ENCODE measurements at regions not wholly inside any gene's neighbourhood (a gene's known extent, or its start where the extent isn't known, plus 50 kb on each side); places are given as distances from the start of the nearest gene placed in this dataset.

GRCh38 chr3:23052620-23053019 is 150.5 kb upstream of the UBE2E2 start:
- Histone ChIP-seq H3K4me3 (ENCODE audit: low read depth, low read length) (no peak overlapping the region), H3K36me3 (ENCODE audit: control insufficient read depth, insufficient read depth, low read length) (no peaks in the 10 kb centered on the region), H3K27me3 (ENCODE audit: control insufficient read depth, insufficient read depth, low read length) (peaks cover 2% of the 10 kb centered on the region; the same call in 1 of the 2 replicates)
- CTCF ChIA-PET: no interaction called here
- no peak for DNase-seq (ENCODE audit: low read depth)
- no peak for TF ChIP-seq CTCF (IDR thresholded peaks at IDR 0.05; ENCODE audit: insufficient read depth, low read depth, low read length)
- POLR2A ChIA-PET: no interaction called here

- ChIA-PET POLR2A (no interaction called here), CTCF (no interaction called here)
- Histone ChIP-seq H3K27me3 (ENCODE audit: control insufficient read depth, insufficient read depth, low read length) (peaks cover 2% of the 10 kb centered on the region; the same call in 1 of the 2 replicates), H3K36me3 (ENCODE audit: control insufficient read depth, insufficient read depth, low read length) (no peaks in the 10 kb centered on the region), H3K4me3 (ENCODE audit: low read depth, low read length) (no peak overlapping the region)
- DNase-seq (ENCODE audit: low read depth): peak; percentile 59
- no peak for TF ChIP-seq CTCF (IDR thresholded peaks at IDR 0.05; ENCODE audit: insufficient read depth, low read depth, low read length)
Measured at GRCh38 chr3:23055733-23056376, 147.3 kb upstream of the UBE2E2 start.

GRCh38 chr3:23062582-23062981 is 140.5 kb upstream of the UBE2E2 start:
- TF ChIP-seq CTCF (IDR thresholded peaks at IDR 0.05; ENCODE audit: insufficient read depth, low read depth, low read length): no peak
- Histone ChIP-seq H3K36me3 (ENCODE audit: control insufficient read depth, insufficient read depth, low read length) (no peaks in the 10 kb centered on the region), H3K4me3 (ENCODE audit: low read depth, low read length) (no peak overlapping the region), H3K27me3 (ENCODE audit: control insufficient read depth, insufficient read depth, low read length) (peaks cover 2% of the 10 kb centered on the region; the same call in 1 of the 2 replicates)
- CTCF ChIA-PET: no interaction called here
- POLR2A ChIA-PET: no interaction called here
- DNase-seq (ENCODE audit: low read depth): no peak

- Histone ChIP-seq H3K27me3 (ENCODE audit: control insufficient read depth, insufficient read depth, low read length) (peaks cover 2% of the 10 kb centered on the region; the same call in 1 of the 2 replicates), H3K4me3 (ENCODE audit: low read depth, low read length) (no peak overlapping the region), H3K36me3 (ENCODE audit: control insufficient read depth, insufficient read depth, low read length) (no peaks in the 10 kb centered on the region)
- no peak for TF ChIP-seq CTCF (IDR thresholded peaks at IDR 0.05; ENCODE audit: insufficient read depth, low read depth, low read length)
- POLR2A ChIA-PET: no interaction called here
- CTCF ChIA-PET: no interaction called here
- no peak for DNase-seq (ENCODE audit: low read depth)
Measured at GRCh38 chr3:23062982-23063381, 140.1 kb upstream of the UBE2E2 start.

GRCh38 chr3:23067116-23067515 is 136.0 kb upstream of the UBE2E2 start:
- POLR2A ChIA-PET: no interaction called here
- no peak for TF ChIP-seq CTCF (IDR thresholded peaks at IDR 0.05; ENCODE audit: insufficient read depth, low read depth, low read length)
- CTCF ChIA-PET: no interaction called here
- no peak for DNase-seq (ENCODE audit: low read depth)
- Histone ChIP-seq H3K36me3 (ENCODE audit: control insufficient read depth, insufficient read depth, low read length) (no peaks in the 10 kb centered on the region), H3K27me3 (ENCODE audit: control insufficient read depth, insufficient read depth, low read length) (peaks cover 2% of the 10 kb centered on the region; the same call in 1 of the 2 replicates), H3K4me3 (ENCODE audit: low read depth, low read length) (no peak overlapping the region)

All from BJ (cell line).